PC-3 (cell line): ENCODE measurements at regions not wholly inside any gene's neighbourhood (a gene's known extent, or its start where the extent isn't known, plus 50 kb on each side); places are given as distances from the start of the nearest gene placed in this dataset.

Experiments used
- EZH2 ChIP-seq: fragments of 300-600 bp; sonication (generic); IDR thresholded peaks from one replicate; pipeline ENCODE4 v1.6.1; 2017; ENCODE audit warnings: antibody characterized with exemption, mild to moderate bottlenecking, low read length; ENCODE audit not compliant: unreplicated experiment
- EZH2phosphoT487 ChIP-seq: fragments of 300-600 bp; sonication (generic); IDR thresholded peaks from 2 replicates; pipeline ENCODE4 v1.6.1; 2018; ENCODE audit warnings: mild to moderate bottlenecking, antibody characterized with exemption, low read length, borderline replicate concordance
- TF ChIP-seq, protein P1 (sequence below): fragments of 300-600 bp; sonication (generic); conservative IDR thresholded peaks from 2 replicates; pipeline ENCODE4 v1.5.1; 2017; ENCODE audit warnings: antibody characterized with exemption, low read depth, mild to moderate bottlenecking, low read length

DNA sequence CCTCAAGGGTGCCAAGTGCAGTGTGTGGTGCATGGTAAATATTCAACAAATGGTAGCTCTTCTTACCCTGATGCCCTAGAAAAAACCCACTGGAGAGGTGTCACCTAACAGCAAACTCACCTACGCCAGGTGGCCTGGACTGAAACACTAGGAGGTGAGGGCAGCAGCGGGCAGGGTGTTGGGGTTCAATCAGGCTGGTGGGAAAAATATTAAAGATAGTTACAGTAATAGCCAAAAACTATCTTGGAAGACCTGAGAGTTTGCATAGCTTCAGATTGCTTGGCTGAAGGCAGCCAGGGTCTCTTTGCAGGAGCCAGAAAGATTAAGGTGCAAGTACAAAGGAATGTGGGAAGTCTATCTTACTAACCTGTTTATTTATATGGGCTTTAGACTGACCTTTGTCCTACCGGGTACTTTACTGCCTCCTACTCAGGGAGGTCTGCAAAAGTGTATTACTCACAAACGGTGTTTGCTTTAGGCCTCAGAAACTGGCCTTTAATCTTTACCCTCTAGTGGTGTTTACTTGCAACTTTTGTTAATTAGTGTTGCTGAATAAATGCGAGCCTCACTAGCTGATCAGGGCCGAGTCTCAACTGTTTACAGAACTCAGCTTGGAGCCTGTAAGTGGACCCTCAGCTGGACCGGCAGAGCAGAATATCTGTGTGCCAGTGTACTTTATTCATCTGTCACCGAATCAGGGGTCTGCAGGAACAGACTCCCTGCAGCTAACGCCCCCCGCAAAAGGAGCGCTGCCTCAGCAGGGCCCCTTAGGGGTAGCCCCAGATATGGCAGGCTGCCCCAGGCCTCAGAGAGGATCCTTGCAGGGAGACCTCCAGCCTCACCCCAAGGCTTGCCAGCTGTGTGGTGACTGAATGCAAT lies 63.9 kb downstream of the SYF2 start:
- TF ChIP-seq, protein P1, sequence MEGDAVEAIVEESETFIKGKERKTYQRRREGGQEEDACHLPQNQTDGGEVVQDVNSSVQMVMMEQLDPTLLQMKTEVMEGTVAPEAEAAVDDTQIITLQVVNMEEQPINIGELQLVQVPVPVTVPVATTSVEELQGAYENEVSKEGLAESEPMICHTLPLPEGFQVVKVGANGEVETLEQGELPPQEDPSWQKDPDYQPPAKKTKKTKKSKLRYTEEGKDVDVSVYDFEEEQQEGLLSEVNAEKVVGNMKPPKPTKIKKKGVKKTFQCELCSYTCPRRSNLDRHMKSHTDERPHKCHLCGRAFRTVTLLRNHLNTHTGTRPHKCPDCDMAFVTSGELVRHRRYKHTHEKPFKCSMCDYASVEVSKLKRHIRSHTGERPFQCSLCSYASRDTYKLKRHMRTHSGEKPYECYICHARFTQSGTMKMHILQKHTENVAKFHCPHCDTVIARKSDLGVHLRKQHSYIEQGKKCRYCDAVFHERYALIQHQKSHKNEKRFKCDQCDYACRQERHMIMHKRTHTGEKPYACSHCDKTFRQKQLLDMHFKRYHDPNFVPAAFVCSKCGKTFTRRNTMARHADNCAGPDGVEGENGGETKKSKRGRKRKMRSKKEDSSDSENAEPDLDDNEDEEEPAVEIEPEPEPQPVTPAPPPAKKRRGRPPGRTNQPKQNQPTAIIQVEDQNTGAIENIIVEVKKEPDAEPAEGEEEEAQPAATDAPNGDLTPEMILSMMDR = no peak; the same call in 1 of the 2 replicates
- no peak for TF ChIP-seq EZH2
- no peak for TF ChIP-seq EZH2phosphoT487
